HEK293 (cell line): ENCODE measurements at regions not wholly inside any gene's neighbourhood (a gene's known extent, or its start where the extent isn't known, plus 50 kb on each side); places are given as distances from the start of the nearest gene placed in this dataset.

Experiments
- CTCF ChIA-PET: fragments of 350-600 bp; formaldehyde crosslinking; extraction: SDS; loops from one replicate; lab custom pipeline; 2021; ENCODE audit warnings: antibody characterized with exemption; lab: Yijun Ruan, JAX
- POLR2A ChIA-PET: fragments of 300-600 bp; formaldehyde crosslinking; extraction: SDS; loops from one replicate; lab custom pipeline; 2020; ENCODE audit warnings: antibody characterized with exemption, inconsistent platforms; lab: Yijun Ruan, JAX
- H3K27ac ChIP-seq: fragments of 200-500 bp; sonication (Bioruptor generic); 2 replicates; pipeline ENCODE4 v1.5.1; 2014; ENCODE audit warnings: low read depth, low read length, control low read depth, inconsistent platforms; ENCODE audit errors: extremely low read depth
- H3K36me3 ChIP-seq, 2 experiments: fragments of 200-500 bp in 1 of 2; sonication (Bioruptor generic) in 1 of 2; 1 replicate in 1 of 2; 2 replicates in 1 of 2; pipeline ENCODE4 v1.5.1; 2014 to 2017; ENCODE audit warnings: inconsistent platforms in 2 of 2, low read length in 2 of 2; ENCODE audit not compliant: control insufficient read depth in 2 of 2, insufficient read depth in 1 of 2
- H3K4me1 ChIP-seq: fragments of 200-500 bp; sonication (Bioruptor generic); 2 replicates; pipeline ENCODE4 v1.5.1; 2014; ENCODE audit warnings: mild to moderate bottlenecking, low read length, inconsistent platforms; ENCODE audit not compliant: control insufficient read depth, insufficient read depth
- H3K4me3 ChIP-seq: 2 replicates; pipeline ENCODE4 v1.5.1; 2011; ENCODE audit warnings: low read depth, mild to moderate bottlenecking, control low read depth, low read length, moderate library complexity
- H3K9me3 ChIP-seq: fragments of 200-500 bp; sonication (Bioruptor generic); 2 replicates; pipeline ENCODE4 v1.5.1; 2014; ENCODE audit warnings: low read depth, low read length, inconsistent platforms; ENCODE audit not compliant: control insufficient read depth, insufficient read depth
- GLI4 ChIP-seq: fragments of 450-650 bp; formaldehyde crosslinking; IDR thresholded peaks from 2 replicates; pipeline ENCODE4 v1.5.1; 2016; ENCODE audit warnings: missing biosample characterization, missing genetic modification characterization
- GLIS1 ChIP-seq: fragments of 450-650 bp; formaldehyde crosslinking; IDR thresholded peaks from 2 replicates; pipeline ENCODE4 v1.5.1; 2016; ENCODE audit warnings: missing biosample characterization, missing genetic modification characterization
- KLF16 ChIP-seq: fragments of 450-650 bp; formaldehyde crosslinking; IDR thresholded peaks from 2 replicates; pipeline ENCODE4 v1.5.1; 2017; ENCODE audit warnings: missing biosample characterization, missing genetic modification characterization
- MZF1 ChIP-seq: fragments of 450-650 bp; formaldehyde crosslinking; IDR thresholded peaks from 2 replicates; pipeline ENCODE4 v1.5.1; 2017; ENCODE audit warnings: missing biosample characterization, missing genetic modification characterization, borderline replicate concordance
- SCRT2 ChIP-seq: fragments of 450-650 bp; formaldehyde crosslinking; IDR thresholded peaks from 2 replicates; pipeline ENCODE4 v1.5.1; 2016; ENCODE audit warnings: missing biosample characterization, missing genetic modification characterization
- ZBTB17 ChIP-seq: fragments of 450-650 bp; formaldehyde crosslinking; IDR thresholded peaks from 2 replicates; pipeline ENCODE4 v1.5.1; 2016; ENCODE audit warnings: missing biosample characterization, missing genetic modification characterization
- ZBTB48 ChIP-seq: fragments of 450-650 bp; formaldehyde crosslinking; IDR thresholded peaks from 2 replicates; pipeline ENCODE4 v1.5.1; 2016; ENCODE audit warnings: missing biosample characterization, missing genetic modification characterization
- ZNF169 ChIP-seq: fragments of 450-650 bp; formaldehyde crosslinking; IDR thresholded peaks from 2 replicates; pipeline ENCODE4 v1.5.1; 2016; ENCODE audit warnings: missing biosample characterization, missing genetic modification characterization
- ZNF2 ChIP-seq: fragments of 450-650 bp; formaldehyde crosslinking; IDR thresholded peaks from 2 replicates; pipeline ENCODE4 v1.5.1; 2016; ENCODE audit warnings: missing biosample characterization, missing genetic modification characterization
- ZNF24 ChIP-seq: fragments of 450-650 bp; formaldehyde crosslinking; IDR thresholded peaks from 2 replicates; pipeline ENCODE4 v1.5.1; 2016; ENCODE audit warnings: missing biosample characterization, missing genetic modification characterization
- ZNF248 ChIP-seq: fragments of 450-650 bp; formaldehyde crosslinking; IDR thresholded peaks from 2 replicates; pipeline ENCODE4 v1.5.1; 2017; ENCODE audit warnings: missing biosample characterization, missing genetic modification characterization
- ZNF335 ChIP-seq: fragments of 450-650 bp; formaldehyde crosslinking; conservative IDR thresholded peaks from 2 replicates; pipeline ENCODE4 v1.5.1; 2016; ENCODE audit warnings: missing biosample characterization, missing genetic modification characterization
- ZNF341 ChIP-seq: fragments of 450-650 bp; formaldehyde crosslinking; IDR thresholded peaks from 2 replicates; pipeline ENCODE4; 2016; ENCODE audit warnings: low read depth, missing biosample characterization, missing genetic modification characterization
- ZNF514 ChIP-seq: fragments of 450-650 bp; formaldehyde crosslinking; IDR thresholded peaks from 2 replicates; pipeline ENCODE4 v1.5.1; 2016; ENCODE audit warnings: missing biosample characterization, missing genetic modification characterization
- ZNF555 ChIP-seq: fragments of 450-650 bp; formaldehyde crosslinking; conservative IDR thresholded peaks from 2 replicates; pipeline ENCODE4 v1.5.1; 2017; ENCODE audit warnings: missing biosample characterization, mild to moderate bottlenecking, missing genetic modification characterization, inconsistent platforms
- ZNF560 ChIP-seq: fragments of 450-650 bp; formaldehyde crosslinking; IDR thresholded peaks from 2 replicates; pipeline ENCODE4 v1.5.1; 2017; ENCODE audit warnings: missing biosample characterization, missing genetic modification characterization, borderline replicate concordance
- ZNF561 ChIP-seq: fragments of 450-650 bp; IDR thresholded peaks from 2 replicates; pipeline ENCODE4 v1.5.1; 2018; ENCODE audit warnings: missing biosample characterization, missing genetic modification characterization, borderline replicate concordance
- ZNF596 ChIP-seq: fragments of 450-650 bp; IDR thresholded peaks from 2 replicates; pipeline ENCODE4 v1.5.0; 2018; ENCODE audit warnings: missing biosample characterization, mild to moderate bottlenecking, missing genetic modification characterization, moderate library complexity
- ZNF600 ChIP-seq: fragments of 450-650 bp; formaldehyde crosslinking; IDR thresholded peaks from 2 replicates; pipeline ENCODE4 v1.5.1; 2016; ENCODE audit warnings: missing biosample characterization, missing genetic modification characterization
- ZNF610 ChIP-seq: fragments of 450-650 bp; formaldehyde crosslinking; IDR thresholded peaks from 2 replicates; pipeline ENCODE4 v1.5.1; 2016; ENCODE audit warnings: missing biosample characterization, missing genetic modification characterization, borderline replicate concordance
- TF ChIP-seq, protein P1 (sequence below): fragments of 450-650 bp; formaldehyde crosslinking; IDR thresholded peaks from 2 replicates; pipeline ENCODE4 v1.5.1; 2016; ENCODE audit warnings: missing biosample characterization, missing genetic modification characterization
- TF ChIP-seq, protein P2 (sequence below): fragments of 450-650 bp; formaldehyde crosslinking; optimal IDR thresholded peaks from 2 replicates; pipeline ENCODE3; 2016; ENCODE audit warnings: missing biosample characterization, mild to moderate bottlenecking, missing genetic modification characterization
- TF ChIP-seq, protein P3 (sequence below): fragments of 450-650 bp; formaldehyde crosslinking; IDR thresholded peaks from 2 replicates; pipeline ENCODE4 v1.5.1; 2017; ENCODE audit warnings: missing biosample characterization, missing genetic modification characterization
- TF ChIP-seq, protein P4 (sequence below): fragments of 450-650 bp; formaldehyde crosslinking; IDR thresholded peaks from 2 replicates; pipeline ENCODE4 v1.5.1; 2016; ENCODE audit warnings: missing biosample characterization, missing genetic modification characterization
- TF ChIP-seq, protein P5 (sequence below): fragments of 450-650 bp; formaldehyde crosslinking; IDR thresholded peaks from 2 replicates; pipeline ENCODE4 v1.5.1; 2016; ENCODE audit warnings: missing biosample characterization, missing genetic modification characterization
- TF ChIP-seq, protein P6 (sequence below): fragments of 450-650 bp; formaldehyde crosslinking; IDR thresholded peaks from 2 replicates; pipeline ENCODE4 v1.5.1; 2017; ENCODE audit warnings: missing biosample characterization, missing genetic modification characterization

DNA sequence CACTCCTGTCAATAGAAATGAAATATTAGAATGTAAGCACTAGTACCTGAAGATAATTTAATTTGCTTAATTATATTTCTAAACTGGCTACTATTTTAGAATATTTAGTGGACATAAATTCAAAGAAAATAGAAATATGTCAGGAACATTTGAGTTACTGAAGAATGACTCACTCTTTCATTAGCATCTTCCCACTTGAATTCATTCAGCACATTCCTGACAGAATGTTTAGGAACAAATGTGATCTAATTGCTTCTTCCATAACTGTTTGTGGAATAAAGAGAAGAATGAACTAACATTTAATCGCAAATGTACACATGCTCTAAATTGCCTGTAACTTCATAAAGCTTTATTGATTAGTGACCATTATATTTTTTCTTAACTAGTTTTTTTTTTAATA lies 306.2 kb upstream of the ADAMTSL1 start:
- no peak overlapping the region for H3K4me3 ChIP-seq
- H3K9me3 ChIP-seq, result no peaks in the 10 kb centered on the region
- H3K27ac ChIP-seq, result no peak overlapping the region
- POLR2A ChIA-PET, result no interaction called here
- H3K36me3 ChIP-seq, result no peaks in the 10 kb centered on the region
- CTCF ChIA-PET, result interaction anchor here (0.6 to 1.4 kb wide), 2 partner anchors 23 to 112 kb away, joined by 3 read pairs; no protein-coding TSS in a partner anchor
- TF ChIP-seq, protein P1, sequence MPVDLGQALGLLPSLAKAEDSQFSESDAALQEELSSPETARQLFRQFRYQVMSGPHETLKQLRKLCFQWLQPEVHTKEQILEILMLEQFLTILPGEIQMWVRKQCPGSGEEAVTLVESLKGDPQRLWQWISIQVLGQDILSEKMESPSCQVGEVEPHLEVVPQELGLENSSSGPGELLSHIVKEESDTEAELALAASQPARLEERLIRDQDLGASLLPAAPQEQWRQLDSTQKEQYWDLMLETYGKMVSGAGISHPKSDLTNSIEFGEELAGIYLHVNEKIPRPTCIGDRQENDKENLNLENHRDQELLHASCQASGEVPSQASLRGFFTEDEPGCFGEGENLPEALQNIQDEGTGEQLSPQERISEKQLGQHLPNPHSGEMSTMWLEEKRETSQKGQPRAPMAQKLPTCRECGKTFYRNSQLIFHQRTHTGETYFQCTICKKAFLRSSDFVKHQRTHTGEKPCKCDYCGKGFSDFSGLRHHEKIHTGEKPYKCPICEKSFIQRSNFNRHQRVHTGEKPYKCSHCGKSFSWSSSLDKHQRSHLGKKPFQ, result no peak
- no peak for TF ChIP-seq ZNF341
- TF ChIP-seq ZBTB48 (tag by site-specific recombination), result no peak
- TF ChIP-seq ZNF610 (tag by site-specific recombination), result no peak
- no peak for TF ChIP-seq ZNF561
- no peak for TF ChIP-seq ZNF596
- TF ChIP-seq, protein P2, sequence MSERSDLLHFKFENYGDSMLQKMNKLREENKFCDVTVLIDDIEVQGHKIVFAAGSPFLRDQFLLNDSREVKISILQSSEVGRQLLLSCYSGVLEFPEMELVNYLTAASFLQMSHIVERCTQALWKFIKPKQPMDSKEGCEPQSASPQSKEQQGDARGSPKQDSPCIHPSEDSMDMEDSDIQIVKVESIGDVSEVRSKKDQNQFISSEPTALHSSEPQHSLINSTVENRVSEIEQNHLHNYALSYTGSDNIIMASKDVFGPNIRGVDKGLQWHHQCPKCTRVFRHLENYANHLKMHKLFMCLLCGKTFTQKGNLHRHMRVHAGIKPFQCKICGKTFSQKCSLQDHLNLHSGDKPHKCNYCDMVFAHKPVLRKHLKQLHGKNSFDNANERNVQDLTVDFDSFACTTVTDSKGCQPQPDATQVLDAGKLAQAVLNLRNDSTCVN (tag by site-specific recombination), result no peak
- TF ChIP-seq, protein P3, sequence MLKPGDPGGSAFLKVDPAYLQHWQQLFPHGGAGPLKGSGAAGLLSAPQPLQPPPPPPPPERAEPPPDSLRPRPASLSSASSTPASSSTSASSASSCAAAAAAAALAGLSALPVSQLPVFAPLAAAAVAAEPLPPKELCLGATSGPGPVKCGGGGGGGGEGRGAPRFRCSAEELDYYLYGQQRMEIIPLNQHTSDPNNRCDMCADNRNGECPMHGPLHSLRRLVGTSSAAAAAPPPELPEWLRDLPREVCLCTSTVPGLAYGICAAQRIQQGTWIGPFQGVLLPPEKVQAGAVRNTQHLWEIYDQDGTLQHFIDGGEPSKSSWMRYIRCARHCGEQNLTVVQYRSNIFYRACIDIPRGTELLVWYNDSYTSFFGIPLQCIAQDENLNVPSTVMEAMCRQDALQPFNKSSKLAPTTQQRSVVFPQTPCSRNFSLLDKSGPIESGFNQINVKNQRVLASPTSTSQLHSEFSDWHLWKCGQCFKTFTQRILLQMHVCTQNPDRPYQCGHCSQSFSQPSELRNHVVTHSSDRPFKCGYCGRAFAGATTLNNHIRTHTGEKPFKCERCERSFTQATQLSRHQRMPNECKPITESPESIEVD (tag by site-specific recombination), result no peak
- TF ChIP-seq SCRT2 (tag by site-specific recombination), result no peak
- no peak for TF ChIP-seq ZNF514 (tag by site-specific recombination)
- TF ChIP-seq ZNF169 (tag by site-specific recombination), result no peak
- no peak for TF ChIP-seq ZNF560 (tag by site-specific recombination)
- no peak for TF ChIP-seq ZNF2
- TF ChIP-seq ZNF600 (tag by site-specific recombination), result no peak
- TF ChIP-seq, protein P4, sequence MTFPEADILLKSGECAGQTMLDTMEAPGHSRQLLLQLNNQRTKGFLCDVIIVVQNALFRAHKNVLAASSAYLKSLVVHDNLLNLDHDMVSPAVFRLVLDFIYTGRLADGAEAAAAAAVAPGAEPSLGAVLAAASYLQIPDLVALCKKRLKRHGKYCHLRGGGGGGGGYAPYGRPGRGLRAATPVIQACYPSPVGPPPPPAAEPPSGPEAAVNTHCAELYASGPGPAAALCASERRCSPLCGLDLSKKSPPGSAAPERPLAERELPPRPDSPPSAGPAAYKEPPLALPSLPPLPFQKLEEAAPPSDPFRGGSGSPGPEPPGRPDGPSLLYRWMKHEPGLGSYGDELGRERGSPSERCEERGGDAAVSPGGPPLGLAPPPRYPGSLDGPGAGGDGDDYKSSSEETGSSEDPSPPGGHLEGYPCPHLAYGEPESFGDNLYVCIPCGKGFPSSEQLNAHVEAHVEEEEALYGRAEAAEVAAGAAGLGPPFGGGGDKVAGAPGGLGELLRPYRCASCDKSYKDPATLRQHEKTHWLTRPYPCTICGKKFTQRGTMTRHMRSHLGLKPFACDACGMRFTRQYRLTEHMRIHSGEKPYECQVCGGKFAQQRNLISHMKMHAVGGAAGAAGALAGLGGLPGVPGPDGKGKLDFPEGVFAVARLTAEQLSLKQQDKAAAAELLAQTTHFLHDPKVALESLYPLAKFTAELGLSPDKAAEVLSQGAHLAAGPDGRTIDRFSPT (tag by site-specific recombination), result no peak
- no peaks in the 10 kb centered on the region for H3K4me1 ChIP-seq

DNA sequence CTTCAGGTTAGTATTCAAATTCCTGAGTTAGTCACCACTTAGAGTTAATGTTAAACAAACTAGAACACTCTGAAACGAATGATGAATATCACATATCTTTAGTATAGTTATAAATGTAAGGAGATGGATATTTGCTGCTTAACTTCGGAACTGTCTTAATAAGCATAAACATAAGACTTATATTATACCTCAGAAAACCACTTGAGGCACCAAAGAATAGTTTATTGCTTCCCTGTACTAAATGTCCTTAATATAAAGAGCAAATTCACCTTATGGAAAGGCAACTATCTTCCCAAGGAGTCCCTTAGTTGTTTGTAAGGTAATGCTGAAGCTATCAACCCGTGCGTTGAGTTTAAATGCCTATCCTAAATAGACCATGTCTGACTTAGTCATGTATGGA lies 300.0 kb upstream of the ADAMTSL1 start:
- no peak overlapping the region for H3K4me3 ChIP-seq
- CTCF ChIA-PET, result no interaction called here
- no peaks in the 10 kb centered on the region for H3K9me3 ChIP-seq
- H3K27ac ChIP-seq, result no peak overlapping the region
- POLR2A ChIA-PET, result no interaction called here
- H3K4me1 ChIP-seq, result no peaks in the 10 kb centered on the region
- no peaks in the 10 kb centered on the region for H3K36me3 ChIP-seq
- TF ChIP-seq ZBTB17 (tag by site-specific recombination) (no peak), MZF1 (tag by site-specific recombination) (no peak), ZNF335 (tag by site-specific recombination) (no peak), ZNF248 (tag by site-specific recombination) (no peak), KLF16 (tag by site-specific recombination) (no peak), ZNF24 (tag by site-specific recombination) (no peak), GLI4 (tag by site-specific recombination) (no peak), ZNF555 (tag by site-specific recombination) (no peak), GLIS1 (tag by site-specific recombination) (no peak), ZNF600 (tag by site-specific recombination) (no peak)
- TF ChIP-seq, protein P5, sequence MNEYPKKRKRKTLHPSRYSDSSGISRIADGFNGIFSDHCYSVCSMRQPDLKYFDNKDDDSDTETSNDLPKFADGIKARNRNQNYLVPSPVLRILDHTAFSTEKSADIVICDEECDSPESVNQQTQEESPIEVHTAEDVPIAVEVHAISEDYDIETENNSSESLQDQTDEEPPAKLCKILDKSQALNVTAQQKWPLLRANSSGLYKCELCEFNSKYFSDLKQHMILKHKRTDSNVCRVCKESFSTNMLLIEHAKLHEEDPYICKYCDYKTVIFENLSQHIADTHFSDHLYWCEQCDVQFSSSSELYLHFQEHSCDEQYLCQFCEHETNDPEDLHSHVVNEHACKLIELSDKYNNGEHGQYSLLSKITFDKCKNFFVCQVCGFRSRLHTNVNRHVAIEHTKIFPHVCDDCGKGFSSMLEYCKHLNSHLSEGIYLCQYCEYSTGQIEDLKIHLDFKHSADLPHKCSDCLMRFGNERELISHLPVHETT, result no peak
- TF ChIP-seq, protein P6, sequence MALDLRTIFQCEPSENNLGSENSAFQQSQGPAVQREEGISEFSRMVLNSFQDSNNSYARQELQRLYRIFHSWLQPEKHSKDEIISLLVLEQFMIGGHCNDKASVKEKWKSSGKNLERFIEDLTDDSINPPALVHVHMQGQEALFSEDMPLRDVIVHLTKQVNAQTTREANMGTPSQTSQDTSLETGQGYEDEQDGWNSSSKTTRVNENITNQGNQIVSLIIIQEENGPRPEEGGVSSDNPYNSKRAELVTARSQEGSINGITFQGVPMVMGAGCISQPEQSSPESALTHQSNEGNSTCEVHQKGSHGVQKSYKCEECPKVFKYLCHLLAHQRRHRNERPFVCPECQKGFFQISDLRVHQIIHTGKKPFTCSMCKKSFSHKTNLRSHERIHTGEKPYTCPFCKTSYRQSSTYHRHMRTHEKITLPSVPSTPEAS, result no peak
